SH-SY5Y (cell line): ENCODE measurements at regions not wholly inside any gene's neighbourhood (a gene's known extent, or its start where the extent isn't known, plus 50 kb on each side); places are given as distances from the start of the nearest gene placed in this dataset.

Experiments used
- GATA2 ChIP-seq: IDR thresholded peaks from 2 replicates; pipeline ENCODE4 v1.6.1; 2011; ENCODE audit warnings: mild to moderate bottlenecking, low read depth, low read length
- GATA3 ChIP-seq: IDR thresholded peaks from 2 replicates; pipeline ENCODE4 v1.6.1; 2011; ENCODE audit warnings: low read depth, mild to moderate bottlenecking, low read length, moderate library complexity

- TF ChIP-seq GATA2 (no peak), GATA3 (no peak)
Observed at GRCh38 chr15:88390164-88390901, 76.9 kb downstream of the MRPL46 start.
